ENCODE measurements at regions not wholly inside any gene's neighbourhood (a gene's known extent, or its start where the extent isn't known, plus 50 kb on each side); places are given as distances from the start of the nearest gene placed in this dataset.

- Histone ChIP-seq H3K27ac (ENCODE audit: insufficient read length, low read depth, low read length) (no peak overlapping the region), H3K9me3 (ENCODE audit: control insufficient read depth, low read depth, low read length) (no peaks in the 10 kb centered on the region), H4K8ac (replicated peaks; ENCODE audit: insufficient read length, low read depth, low read length) (no peak overlapping the region), H2AK5ac (ENCODE audit: insufficient read length, low read length) (no peak overlapping the region), H4K20me1 (ENCODE audit: control insufficient read depth, insufficient read depth, insufficient read length) (no peaks in the 10 kb centered on the region), H2BK15ac (ENCODE audit: low read depth, low read length) (no peak overlapping the region), H4K5ac (ENCODE audit: insufficient read length, low read depth, low read length) (no peak overlapping the region), H4K91ac (ENCODE audit: insufficient read length, low read depth, low read length) (no peak overlapping the region), H2BK12ac (ENCODE audit: insufficient read length, low read depth, low read length) (no peak overlapping the region), H3K27me3 (ENCODE audit: insufficient read depth, low read length) (no peaks in the 10 kb centered on the region), H3K56ac (ENCODE audit: insufficient read length, low read depth, low read length) (no peak overlapping the region), H2BK20ac (ENCODE audit: low read depth, low read length, poor library complexity, severe bottlenecking) (no peak overlapping the region), H3K4me1 (ENCODE audit: insufficient read depth, low read length) (no peaks in the 10 kb centered on the region), H3K79me2 (ENCODE audit: insufficient read depth, low read length) (no peaks in the 10 kb centered on the region), H3T11ph (ENCODE audit: low read length) (no peak overlapping the region), H3K23ac (ENCODE audit: insufficient read length, low read depth, low read length) (no peak overlapping the region), H2AFZ (ENCODE audit: low read length) (no peak overlapping the region), H3K4ac (ENCODE audit: low read depth, low read length) (no peak overlapping the region), H2BK5ac (ENCODE audit: insufficient read length, low read length) (no peak overlapping the region), H3K18ac (ENCODE audit: insufficient read length, low read depth, low read length) (no peak overlapping the region), H3K14ac (ENCODE audit: insufficient read depth, low read length) (no peak overlapping the region), H2BK120ac (ENCODE audit: low read depth, low read length, poor library complexity, severe bottlenecking) (no peak overlapping the region), H3K4me2 (ENCODE audit: insufficient read depth, insufficient read length, low read length) (no peak overlapping the region), H3K79me1 (ENCODE audit: insufficient read depth, low read depth, low read length, poor library complexity, severe bottlenecking) (no peaks in the 10 kb centered on the region), H3K9ac (ENCODE audit: extremely low read depth, insufficient read length, low read length) (no peak overlapping the region), H3K23me2 (ENCODE audit: insufficient read length, low read depth, low read length, poor library complexity, severe bottlenecking) (no peaks in the 10 kb centered on the region)
- Mint-ChIP-seq H3K4me1 (peaks cover 6 to 9% of the 10 kb centered on the region in 2 experiments), H3K27me3 (ENCODE audit: low read depth) (no peaks in the 10 kb centered on the region), H3K27ac (no peak overlapping the region), H3K4me3 (no peak overlapping the region), H3K9me3 (no peaks in the 10 kb centered on the region), H3K36me3 (ENCODE audit: insufficient read depth in 1 of 3, low read depth in 3 of 3) (no peaks in the 10 kb centered on the region)
- no peak for TF ChIP-seq CTCF (conservative IDR thresholded peaks at IDR 0.05)
- no peak for DNase-seq
Observed at GRCh38 chr10:4556527-4556926, 269.5 kb upstream of the AKR1E2 start.
